ENCODE measurements at regions not wholly inside any gene's neighbourhood (a gene's known extent, or its start where the extent isn't known, plus 50 kb on each side); places are given as distances from the start of the nearest gene placed in this dataset.

DNA sequence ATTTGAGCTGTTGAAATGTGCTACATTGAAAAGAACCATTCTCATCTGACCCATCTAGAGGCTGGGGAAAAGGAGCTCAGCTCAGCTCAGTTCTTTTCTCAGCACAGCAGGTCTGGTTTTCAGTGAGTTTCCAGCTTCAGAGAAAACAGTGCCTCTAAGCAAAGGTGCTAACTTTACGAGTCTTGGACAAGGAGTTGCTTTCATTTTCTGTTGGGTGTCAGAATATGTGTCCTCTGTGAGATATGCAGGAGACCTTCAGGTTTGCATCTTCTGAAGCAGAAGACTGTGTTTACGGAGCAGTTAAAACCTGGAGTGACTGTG lies 321.3 kb upstream of the USP24 start:
- no peak for DNase-seq
- H3K4me3 ChIP-seq (ENCODE audit: low read length) = no peak overlapping the region
- H3K4me1 ChIP-seq (ENCODE audit: control insufficient read depth, insufficient read depth, low read length) = peaks cover 2% of the 10 kb centered on the region
- H3K36me3 ChIP-seq (ENCODE audit: control insufficient read depth, insufficient read depth, low read length) = no peaks in the 10 kb centered on the region
- no peak overlapping the region for H3K27ac ChIP-seq (ENCODE audit: low read length)
- no peaks in the 10 kb centered on the region for H3K9me3 ChIP-seq (replicated peaks; ENCODE audit: control insufficient read depth, low read depth, low read length)
- H3K27me3 ChIP-seq (ENCODE audit: control insufficient read depth, insufficient read depth, low read length) = no peaks in the 10 kb centered on the region
- WGBS (ENCODE audit: insufficient coverage) = 42% methylated on average over 1 of the region's 2 CpGs

DNA sequence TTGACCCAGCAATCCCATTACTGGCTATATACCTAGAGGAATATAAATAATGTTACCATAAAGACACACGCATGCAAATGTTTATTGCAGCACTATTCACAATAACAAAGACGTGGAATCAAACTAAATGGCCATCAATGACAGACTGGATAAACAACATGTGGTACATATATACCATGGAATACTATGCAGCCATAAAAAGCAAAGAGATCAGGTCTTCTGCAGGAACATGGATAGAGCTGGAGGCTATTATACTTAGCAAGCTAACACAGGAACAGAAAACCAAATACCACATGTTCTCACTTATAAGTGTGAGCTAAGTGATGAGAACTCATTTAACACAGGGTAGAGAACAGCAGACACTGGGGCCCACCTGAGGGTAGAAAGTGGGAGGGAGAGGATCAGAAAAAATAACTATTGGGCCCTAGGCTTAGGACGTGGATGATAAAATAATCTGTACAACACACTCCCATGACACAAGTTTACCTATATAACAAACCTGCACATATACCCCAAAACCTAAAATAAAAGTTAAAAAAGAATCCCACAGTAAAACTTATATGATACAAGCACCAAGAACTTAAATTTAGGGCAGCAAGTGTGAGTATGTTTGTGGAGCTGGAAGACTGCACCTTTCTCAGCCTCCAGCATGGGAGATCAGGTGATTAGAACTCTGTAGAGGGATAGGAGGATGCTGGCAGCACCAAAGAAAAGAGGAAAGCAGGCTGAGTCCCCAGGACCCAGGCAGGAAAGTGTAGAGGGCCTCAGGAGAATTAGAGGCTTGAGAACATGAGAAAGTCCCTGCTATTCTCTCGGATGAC lies 320.8 kb upstream of the USP24 start:
- Histone ChIP-seq H3K4me3 (ENCODE audit: low read length) (no peak overlapping the region), H3K9me3 (replicated peaks; ENCODE audit: control insufficient read depth, low read depth, low read length) (no peaks in the 10 kb centered on the region), H3K27me3 (ENCODE audit: control insufficient read depth, insufficient read depth, low read length) (no peaks in the 10 kb centered on the region), H3K27ac (ENCODE audit: low read length) (no peak overlapping the region), H3K4me1 (ENCODE audit: control insufficient read depth, insufficient read depth, low read length) (peaks cover 2% of the 10 kb centered on the region), H3K36me3 (ENCODE audit: control insufficient read depth, insufficient read depth, low read length) (no peaks in the 10 kb centered on the region)
- WGBS (ENCODE audit: insufficient coverage) = no CpG with 5 or more reads among the region's 4 CpGs
- DNase-seq = no peak

DNA sequence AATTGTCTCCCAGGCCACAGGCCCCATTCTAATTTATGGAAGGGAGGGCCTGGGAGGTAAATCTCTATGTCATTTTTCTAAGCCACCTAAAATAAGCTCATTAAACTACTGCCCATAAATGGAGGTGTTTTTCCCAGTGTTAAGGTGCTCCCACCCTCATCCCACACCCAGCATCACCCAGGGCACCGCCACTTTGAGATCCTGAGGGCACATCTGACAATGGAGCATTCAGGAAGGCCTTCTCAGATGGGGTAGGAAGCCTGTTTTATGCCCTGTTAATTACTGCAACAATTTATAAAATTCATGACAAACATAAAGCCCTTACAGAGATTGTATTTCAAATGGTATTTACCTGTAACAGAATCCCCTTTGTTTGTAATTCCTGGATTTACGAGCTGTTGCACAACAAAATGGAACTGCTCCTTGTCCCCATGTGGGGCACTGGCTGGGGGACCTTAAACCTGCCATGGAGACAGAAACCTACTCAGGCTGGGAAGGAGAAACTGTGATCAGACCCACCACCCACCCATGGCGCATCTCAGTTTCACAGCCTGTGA lies 319.5 kb upstream of the USP24 start:
- Histone ChIP-seq H3K27ac (ENCODE audit: low read length) (no peak overlapping the region), H3K9me3 (replicated peaks; ENCODE audit: control insufficient read depth, low read depth, low read length) (no peaks in the 10 kb centered on the region), H3K4me3 (ENCODE audit: low read length) (no peak overlapping the region), H3K4me1 (ENCODE audit: control insufficient read depth, insufficient read depth, low read length) (peaks cover 2% of the 10 kb centered on the region), H3K36me3 (ENCODE audit: control insufficient read depth, insufficient read depth, low read length) (no peaks in the 10 kb centered on the region), H3K27me3 (ENCODE audit: control insufficient read depth, insufficient read depth, low read length) (no peaks in the 10 kb centered on the region)
- no peak for DNase-seq
- no CpG with 5 or more reads among the region's 3 CpGs for WGBS (ENCODE audit: insufficient coverage)

DNA sequence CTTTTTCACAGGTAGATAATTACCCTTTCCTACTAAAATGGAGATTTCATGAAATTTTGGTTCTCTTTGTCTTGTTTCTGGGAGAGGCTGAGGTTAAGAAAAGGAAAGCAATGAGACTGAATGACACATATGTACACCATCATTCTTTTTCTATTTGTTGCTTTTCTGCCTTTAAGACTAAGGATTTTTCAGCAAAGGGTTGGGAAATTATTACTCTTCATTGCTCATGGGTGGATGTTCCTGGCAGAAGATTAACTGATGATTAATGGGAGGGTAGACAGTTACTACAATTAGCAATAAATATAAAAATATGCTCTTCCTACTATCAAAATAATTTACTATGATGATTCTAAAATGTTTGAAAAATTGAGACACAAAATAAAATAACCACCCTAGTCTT lies 316.5 kb upstream of the USP24 start:
- no peak for DNase-seq
- Histone ChIP-seq H3K9me3 (replicated peaks; ENCODE audit: control insufficient read depth, low read depth, low read length) (no peaks in the 10 kb centered on the region), H3K36me3 (ENCODE audit: control insufficient read depth, insufficient read depth, low read length) (no peaks in the 10 kb centered on the region), H3K27me3 (ENCODE audit: control insufficient read depth, insufficient read depth, low read length) (no peaks in the 10 kb centered on the region), H3K4me1 (ENCODE audit: control insufficient read depth, insufficient read depth, low read length) (peaks cover 2% of the 10 kb centered on the region), H3K27ac (ENCODE audit: low read length) (no peak overlapping the region), H3K4me3 (ENCODE audit: low read length) (no peak overlapping the region)

DNA sequence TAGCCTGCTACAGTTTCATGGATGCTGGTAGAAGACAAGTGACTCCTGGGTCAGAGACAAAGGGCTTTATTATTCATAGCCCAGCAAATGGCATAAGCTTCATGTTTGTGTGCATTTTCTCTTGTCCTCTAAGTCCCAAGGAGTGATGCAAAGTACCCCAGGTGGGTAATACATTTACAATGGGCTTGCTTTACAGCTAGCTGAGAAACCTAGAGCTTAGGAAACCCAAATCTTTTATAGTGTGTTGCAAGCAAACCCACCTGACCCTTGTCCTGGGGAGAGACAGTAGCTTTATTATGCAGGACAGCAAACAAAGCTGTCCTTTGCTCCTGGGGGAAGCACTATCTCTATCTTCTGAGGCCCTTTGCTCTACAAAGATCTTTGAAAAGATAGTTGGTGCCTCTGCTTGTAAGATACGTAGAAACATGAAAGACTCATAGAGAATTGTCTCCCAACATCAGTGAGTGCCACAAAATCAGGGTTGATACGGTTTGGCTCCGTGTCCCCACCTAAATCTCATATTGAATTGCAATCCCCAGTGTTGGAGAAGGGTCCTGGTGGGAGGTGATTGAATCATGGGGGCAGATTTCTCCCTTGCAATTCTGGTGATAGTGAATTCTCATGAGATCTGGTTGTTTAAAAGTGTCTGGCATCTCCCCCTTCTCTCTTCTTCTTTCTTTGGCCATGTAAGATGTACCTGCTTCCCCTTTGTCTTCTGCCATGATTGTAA lies 315.8 kb upstream of the USP24 start:
- DNase-seq = no peak
- no CpG with 5 or more reads among the region's 3 CpGs for WGBS (ENCODE audit: insufficient coverage)

DNA sequence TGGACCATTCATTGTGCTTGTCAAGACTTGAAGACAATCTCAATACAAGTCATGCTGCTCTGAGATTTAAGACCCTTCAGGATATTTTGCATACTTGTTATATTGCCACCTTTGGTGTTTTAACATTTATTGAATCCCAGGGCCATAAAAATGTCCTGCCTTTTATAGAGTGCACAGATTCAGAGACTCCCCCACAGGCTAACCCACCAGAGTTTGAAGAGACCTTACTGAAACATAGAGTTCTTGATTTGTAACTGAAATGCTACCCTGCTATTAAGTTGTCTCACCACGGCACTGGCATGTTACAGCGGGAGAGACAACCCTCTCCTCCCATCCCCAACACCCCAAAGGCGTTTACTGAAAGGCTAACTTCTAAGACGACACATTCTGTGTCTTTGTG lies 313.9 kb upstream of the USP24 start:
- no peaks in the 10 kb centered on the region for H3K27me3 ChIP-seq (ENCODE audit: control insufficient read depth, insufficient read depth, low read length)
- H3K9me3 ChIP-seq (replicated peaks; ENCODE audit: control insufficient read depth, low read depth, low read length) = no peaks in the 10 kb centered on the region
- no peaks in the 10 kb centered on the region for H3K4me1 ChIP-seq (ENCODE audit: control insufficient read depth, insufficient read depth, low read length)
- no peaks in the 10 kb centered on the region for H3K36me3 ChIP-seq (ENCODE audit: control insufficient read depth, insufficient read depth, low read length)
- WGBS (ENCODE audit: insufficient coverage) = no CpG with 5 or more reads among the region's 4 CpGs
- DNase-seq = no peak
- no peak overlapping the region for H3K4me3 ChIP-seq (ENCODE audit: low read length)
- H3K27ac ChIP-seq (ENCODE audit: low read length) = no peak overlapping the region

More for the DNA sequence above, 315.8 kb upstream of the USP24 start:
- no peak overlapping the region for H3K27ac ChIP-seq (ENCODE audit: low read length)
- no peaks in the 10 kb centered on the region for H3K36me3 ChIP-seq (ENCODE audit: control insufficient read depth, insufficient read depth, low read length)
- no peak overlapping the region for H3K4me3 ChIP-seq (ENCODE audit: low read length)
- H3K4me1 ChIP-seq (ENCODE audit: control insufficient read depth, insufficient read depth, low read length) = no peaks in the 10 kb centered on the region
- no peaks in the 10 kb centered on the region for H3K27me3 ChIP-seq (ENCODE audit: control insufficient read depth, insufficient read depth, low read length)
- no peaks in the 10 kb centered on the region for H3K9me3 ChIP-seq (replicated peaks; ENCODE audit: control insufficient read depth, low read depth, low read length)

DNA sequence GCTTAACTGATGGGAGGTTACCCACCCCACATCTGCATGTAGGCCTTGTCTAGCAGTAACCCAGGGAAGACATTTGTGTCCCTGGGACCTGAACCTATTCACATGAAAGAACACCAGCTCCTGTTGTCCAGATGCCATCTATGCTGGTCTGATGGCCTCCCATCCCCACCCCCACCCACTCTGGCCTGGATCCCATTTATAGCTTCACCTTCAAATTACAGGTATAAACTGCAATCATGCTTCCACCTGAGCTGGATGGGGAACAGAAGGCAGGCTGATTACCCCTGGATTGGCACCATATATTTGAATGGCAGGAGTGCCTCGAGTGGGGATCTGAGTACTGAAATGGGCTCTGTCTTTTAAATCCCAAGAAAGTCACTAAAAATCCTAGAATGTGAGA lies 312.7 kb upstream of the USP24 start:
- no CpG with 5 or more reads among the region's 1 CpG for WGBS (ENCODE audit: insufficient coverage)
- Histone ChIP-seq H3K9me3 (replicated peaks; ENCODE audit: control insufficient read depth, low read depth, low read length) (no peaks in the 10 kb centered on the region), H3K36me3 (ENCODE audit: control insufficient read depth, insufficient read depth, low read length) (no peaks in the 10 kb centered on the region)

DNA sequence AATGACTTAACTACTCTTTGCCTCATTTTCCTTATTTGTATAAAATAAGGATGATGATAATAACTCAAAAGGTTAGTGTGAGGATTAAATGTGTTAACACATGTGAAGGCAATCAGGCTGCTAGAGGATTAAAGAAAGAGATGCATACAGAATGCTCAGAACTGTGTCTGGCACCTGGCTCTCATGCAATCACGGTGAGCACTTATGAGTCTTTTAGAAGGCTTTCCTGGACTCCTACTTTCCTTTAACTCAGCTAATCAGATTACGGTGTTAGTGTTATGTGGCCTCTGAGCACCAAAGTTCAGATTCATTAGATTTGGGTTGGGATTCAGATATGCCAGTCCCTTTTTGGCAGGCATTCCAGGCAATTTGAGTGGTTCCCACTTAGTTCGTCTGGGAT lies 311.6 kb upstream of the USP24 start:
- no CpG with 5 or more reads among the region's 3 CpGs for WGBS (ENCODE audit: insufficient coverage)
- no peaks in the 10 kb centered on the region for H3K27me3 ChIP-seq (ENCODE audit: control insufficient read depth, insufficient read depth, low read length)
- no peak overlapping the region for H3K4me3 ChIP-seq (ENCODE audit: low read length)
- DNase-seq = no peak
- no peaks in the 10 kb centered on the region for H3K9me3 ChIP-seq (replicated peaks; ENCODE audit: control insufficient read depth, low read depth, low read length)
- no peaks in the 10 kb centered on the region for H3K36me3 ChIP-seq (ENCODE audit: control insufficient read depth, insufficient read depth, low read length)
- H3K27ac ChIP-seq (ENCODE audit: low read length) = no peak overlapping the region
- no peaks in the 10 kb centered on the region for H3K4me1 ChIP-seq (ENCODE audit: control insufficient read depth, insufficient read depth, low read length)

More for the DNA sequence above, 312.7 kb upstream of the USP24 start:
- DNase-seq = no peak
- H3K27ac ChIP-seq (ENCODE audit: low read length) = no peak overlapping the region
- no peaks in the 10 kb centered on the region for H3K4me1 ChIP-seq (ENCODE audit: control insufficient read depth, insufficient read depth, low read length)
- H3K4me3 ChIP-seq (ENCODE audit: low read length) = no peak overlapping the region
- H3K27me3 ChIP-seq (ENCODE audit: control insufficient read depth, insufficient read depth, low read length) = no peaks in the 10 kb centered on the region

DNA sequence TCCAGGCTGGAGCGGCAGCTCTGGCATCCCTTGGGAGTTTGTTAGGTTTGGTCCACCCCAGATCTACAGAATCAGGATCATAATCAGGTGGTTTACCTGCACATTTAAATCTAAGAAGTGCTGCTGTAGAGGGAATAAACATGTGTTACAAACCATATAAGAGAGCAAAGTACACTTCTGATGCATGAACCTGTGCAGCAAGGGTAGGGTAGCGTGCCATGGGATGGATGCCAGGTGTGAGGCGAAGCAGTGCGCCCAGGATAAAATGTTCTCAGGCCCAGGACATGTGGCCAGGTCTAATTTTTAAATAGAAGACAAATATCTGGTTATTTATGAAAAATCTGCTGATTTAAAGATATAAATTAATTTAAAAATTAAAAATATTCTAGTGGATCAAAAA lies 308.8 kb upstream of the USP24 start:
- Histone ChIP-seq H3K4me3 (ENCODE audit: low read length) (no peak overlapping the region), H3K36me3 (ENCODE audit: control insufficient read depth, insufficient read depth, low read length) (no peaks in the 10 kb centered on the region), H3K4me1 (ENCODE audit: control insufficient read depth, insufficient read depth, low read length) (peaks cover 3% of the 10 kb centered on the region), H3K27me3 (ENCODE audit: control insufficient read depth, insufficient read depth, low read length) (no peaks in the 10 kb centered on the region), H3K9me3 (replicated peaks; ENCODE audit: control insufficient read depth, low read depth, low read length) (no peaks in the 10 kb centered on the region), H3K27ac (ENCODE audit: low read length) (no peak overlapping the region)
- 93% methylated on average over 2 of the region's 4 CpGs for WGBS (ENCODE audit: insufficient coverage)
- no peak for DNase-seq

GRCh38 chr1:55522982-55523381 lies 307.8 kb upstream of the USP24 start:
- Histone ChIP-seq H3K27ac (ENCODE audit: low read length) (no peak overlapping the region), H3K27me3 (ENCODE audit: control insufficient read depth, insufficient read depth, low read length) (no peaks in the 10 kb centered on the region), H3K4me3 (ENCODE audit: low read length) (no peak overlapping the region), H3K9me3 (replicated peaks; ENCODE audit: control insufficient read depth, low read depth, low read length) (no peaks in the 10 kb centered on the region), H3K36me3 (ENCODE audit: control insufficient read depth, insufficient read depth, low read length) (no peaks in the 10 kb centered on the region), H3K4me1 (ENCODE audit: control insufficient read depth, insufficient read depth, low read length) (peaks cover 3% of the 10 kb centered on the region)
- DNase-seq = no peak
- 20% methylated on average over 1 of the region's 2 CpGs for WGBS (ENCODE audit: insufficient coverage)
